OCI-LY1 (cell line): ENCODE measurements at regions not wholly inside any gene's neighbourhood (a gene's known extent, or its start where the extent isn't known, plus 50 kb on each side); places are given as distances from the start of the nearest gene placed in this dataset.
"Not testable (repeated sequence)": the region's sequence is repeated elsewhere in the genome, so short reads cannot be mapped to it uniquely, and the experiment has no call there.

Experiments
- CTCF ChIP-seq: fragments of 200-600 bp; sonication (generic), shearing (Covaris generic); IDR thresholded peaks from 2 replicates; pipeline ENCODE4 v1.5.1; 2017; ENCODE audit warnings: mild to moderate bottlenecking, antibody characterized with exemption, low read length, moderate library complexity, mixed read lengths
- EZH2 ChIP-seq: fragments of 200-600 bp; sonication (generic), shearing (Covaris generic); IDR thresholded peaks from 2 replicates; pipeline ENCODE4 v1.8.0; 2017; ENCODE audit warnings: borderline replicate concordance, mixed run types, mild to moderate bottlenecking, antibody characterized with exemption, low read length, moderate library complexity, mixed read lengths

GRCh38 chr13:46466074-46466473, 79.0 kb upstream of the RUBCNL start:
- TF ChIP-seq EZH2, CTCF: not testable (repeated sequence)
